D721Med (cell line): ENCODE measurements at regions not wholly inside any gene's neighbourhood (a gene's known extent, or its start where the extent isn't known, plus 50 kb on each side); places are given as distances from the start of the nearest gene placed in this dataset.

Source experiments
- DNase-seq: peaks from one replicate; pipeline ENCODE4 v3.0.0; 2011; ENCODE audit warnings: low spot score; ENCODE audit not compliant: insufficient read length
- FAIRE-seq: peaks from 2 replicates; lab custom pipeline; 2011; peaks lifted over from hg19 to GRCh38; lab: Jason Lieb, UNC
- CTCF ChIP-seq: IDR thresholded peaks from 2 replicates; pipeline ENCODE4 v1.5.1; 2012; ENCODE audit warnings: mild to moderate bottlenecking, control low read depth; ENCODE audit not compliant: insufficient read depth; ENCODE audit errors: missing control alignments

GRCh38 chr9:105150991-105151685, 93.3 kb upstream of the SLC44A1 start:
- TF ChIP-seq CTCF: no peak
- FAIRE-seq (no peak), DNase-seq (no peak)

- peak; percentile 75 for FAIRE-seq
- DNase-seq: peak; percentile 51
- no peak for TF ChIP-seq CTCF
Observed at GRCh38 chr9:105151686-105151995, 92.8 kb upstream of the SLC44A1 start.

GRCh38 chr9:105154723-105155191, 89.7 kb upstream of the SLC44A1 start:
- no peak for FAIRE-seq
- DNase-seq: no peak
- no peak for TF ChIP-seq CTCF

GRCh38 chr9:105157171-105157583, 87.3 kb upstream of the SLC44A1 start:
- DNase-seq (no peak), FAIRE-seq (no peak)
- TF ChIP-seq CTCF: peak; percentile 51

- TF ChIP-seq CTCF: no peak
- DNase-seq: no peak
- no peak for FAIRE-seq
Observed at GRCh38 chr9:105158020-105158419, 86.4 kb upstream of the SLC44A1 start.

- no peak for TF ChIP-seq CTCF
- no peak for DNase-seq
- peak; percentile 63 for FAIRE-seq
Observed at GRCh38 chr9:105158898-105159297, 85.6 kb upstream of the SLC44A1 start.

- FAIRE-seq (no peak), DNase-seq (no peak)
- no peak for TF ChIP-seq CTCF
Observed at GRCh38 chr9:105168870-105169319, 75.6 kb upstream of the SLC44A1 start.
